Anterior cingulate cortex (tissue), 58 donors: ENCODE measurements at regions not wholly inside any gene's neighbourhood (a gene's known extent, or its start where the extent isn't known, plus 50 kb on each side); places are given as distances from the start of the nearest gene placed in this dataset.
"Not testable (repeated sequence)": the region's sequence is repeated elsewhere in the genome, so short reads cannot be mapped to it uniquely, and the experiment has no call there.

ENCODE experiments used
- DNase-seq, 58 donors: peaks; one replicate each; lab custom pipeline; 2025; lab: John Stamatoyannopoulos, UW

DNA sequence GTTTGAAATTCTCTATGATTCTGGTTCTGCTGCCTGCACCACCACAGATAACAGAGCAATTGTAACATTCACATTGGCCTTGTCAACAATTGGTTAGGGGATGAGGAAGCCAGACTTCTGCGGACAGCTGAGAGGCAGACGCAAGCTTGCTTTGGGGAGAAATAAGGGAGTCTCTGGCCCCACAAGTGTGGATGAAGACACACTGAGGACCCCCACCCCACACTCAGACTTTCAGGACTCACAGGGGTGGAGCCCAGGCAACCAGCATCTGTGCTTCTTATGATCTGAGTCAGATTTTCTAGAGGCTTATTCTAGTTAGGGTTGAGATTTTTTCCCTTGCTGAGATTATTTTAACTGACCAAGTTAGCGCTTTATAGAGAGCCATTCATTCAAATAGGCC is 140.3 kb upstream of the IRX2 start:
- no peak for DNase-seq

GRCh38 chr5:2890011-2890410 is 138.5 kb upstream of the IRX2 start:
- DNase-seq, result no peak

DNA sequence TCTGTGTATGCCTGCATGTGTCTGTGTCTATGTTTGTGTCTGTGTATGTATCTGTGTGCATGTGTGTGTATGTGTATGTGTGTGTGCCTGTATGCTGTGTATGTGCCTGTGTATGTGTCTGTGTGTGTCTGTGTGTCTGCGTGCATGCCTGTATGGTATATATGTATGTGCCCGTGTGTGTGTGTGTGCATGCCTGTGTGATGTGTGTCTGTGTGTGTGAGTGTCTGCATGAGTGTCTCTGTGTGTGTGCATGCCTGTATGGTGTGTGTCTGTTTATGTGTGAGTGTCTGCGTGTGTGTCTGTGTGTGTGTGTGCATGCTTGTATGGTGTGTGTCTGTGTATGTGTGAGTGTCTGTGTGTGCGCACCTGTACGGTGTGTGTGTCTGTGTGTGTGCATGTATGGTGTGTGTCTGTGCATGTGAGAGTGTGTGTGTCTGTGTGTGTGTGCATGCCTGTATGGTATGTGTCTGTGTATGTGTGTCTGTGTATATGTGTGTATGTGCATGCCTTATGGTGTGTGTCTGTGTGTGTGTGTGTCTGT is 137.1 kb upstream of the IRX2 start:
- DNase-seq, result no peak

GRCh38 chr5:2887481-2888348 is 136.2 kb upstream of the IRX2 start:
- DNase-seq, result no peak

DNA sequence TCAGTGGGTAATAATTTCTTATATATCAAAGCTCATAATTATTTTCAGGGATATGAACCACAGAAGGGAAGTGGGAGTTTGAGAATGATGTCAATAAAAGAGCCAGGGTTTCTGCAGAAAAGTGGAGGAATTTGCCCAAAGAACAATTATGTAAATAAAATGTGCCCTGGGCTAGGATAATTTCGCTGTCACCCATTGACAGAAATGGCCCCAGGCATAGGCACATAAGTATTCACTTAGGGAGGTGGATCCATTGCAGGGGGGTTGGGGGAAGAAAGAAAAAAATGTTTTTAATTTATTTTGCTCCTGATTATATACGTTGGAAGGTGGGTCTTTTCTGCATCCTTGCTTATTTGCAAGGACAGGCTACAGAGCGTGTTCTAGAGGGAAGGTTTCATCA is 135.1 kb upstream of the IRX2 start:
- no peak for DNase-seq

- no peak for DNase-seq
These were observed 132.3 kb upstream of the IRX2 start for GRCh38 chr5:2883771-2884170.

- no peak for DNase-seq
These were observed 128.2 kb upstream of the IRX2 start for GRCh38 chr5:2879701-2880100.

GRCh38 chr5:2877522-2877921 is 126.0 kb upstream of the IRX2 start:
- peak in 44 of 58 donors; percentile 5 to 84 (median 44) for DNase-seq

GRCh38 chr5:2876183-2876582 is 124.7 kb upstream of the IRX2 start:
- DNase-seq, result no peak

- no peak for DNase-seq
These were observed 122.6 kb upstream of the IRX2 start for GRCh38 chr5:2874099-2874498.

GRCh38 chr5:2872676-2873075 is 121.2 kb upstream of the IRX2 start:
- no peak for DNase-seq

GRCh38 chr5:2871282-2871681 is 119.8 kb upstream of the IRX2 start:
- no peak for DNase-seq

- no peak for DNase-seq
These were observed 118.0 kb upstream of the IRX2 start for GRCh38 chr5:2869471-2869870.

DNA sequence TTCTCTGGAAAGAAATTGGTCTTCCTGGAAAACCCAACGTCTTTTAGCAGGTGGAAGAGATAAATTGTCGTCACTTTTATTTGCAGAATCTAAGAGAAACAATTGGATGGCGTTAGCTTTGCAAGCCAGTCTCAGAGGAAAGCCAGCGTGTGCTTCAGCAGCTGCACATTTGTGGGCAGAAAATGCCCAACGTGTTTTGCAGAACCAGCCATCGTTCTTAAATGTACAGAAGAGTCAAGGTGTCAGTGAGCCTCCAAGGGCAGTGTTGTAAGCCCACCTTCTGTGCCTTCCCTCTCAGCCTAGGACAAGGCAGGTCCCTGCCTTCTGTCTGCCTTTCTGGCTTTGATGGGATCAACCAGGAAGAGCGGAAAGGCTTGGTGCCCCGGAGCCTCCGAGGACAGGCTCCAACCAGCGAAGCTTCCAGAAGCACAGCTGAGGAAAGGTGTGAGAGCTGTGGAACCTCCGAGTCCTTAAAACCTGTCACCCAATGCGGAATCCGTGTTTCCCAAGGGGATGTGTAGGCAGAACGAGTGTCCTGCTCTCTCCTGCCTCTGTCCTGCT is 116.0 kb upstream of the IRX2 start:
- DNase-seq, result no peak

GRCh38 chr5:2866662-2867372 is 115.3 kb upstream of the IRX2 start:
- peak in 32 of 58 donors; percentile 3 to 61 (median 16) for DNase-seq

DNA sequence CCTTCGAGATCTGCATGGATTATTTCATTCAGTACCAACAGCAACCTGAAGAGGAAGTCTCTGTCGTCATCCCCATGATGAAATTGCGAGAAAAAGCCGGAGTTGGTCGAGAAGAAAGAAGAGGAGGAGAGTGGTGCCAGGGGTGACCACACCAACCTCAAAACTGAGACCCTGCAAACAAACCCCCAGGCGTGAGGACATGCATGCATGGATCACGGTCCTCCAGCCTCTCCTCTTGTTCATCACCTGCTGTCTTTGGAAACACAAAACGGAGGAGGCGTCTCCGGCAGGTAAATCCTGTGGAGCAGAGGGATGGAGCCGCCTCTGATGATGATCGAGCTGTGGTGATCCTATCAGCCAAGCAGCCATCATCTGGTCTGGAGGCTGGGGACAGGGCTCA is 114.4 kb upstream of the IRX2 start:
- DNase-seq, result no peak

DNA sequence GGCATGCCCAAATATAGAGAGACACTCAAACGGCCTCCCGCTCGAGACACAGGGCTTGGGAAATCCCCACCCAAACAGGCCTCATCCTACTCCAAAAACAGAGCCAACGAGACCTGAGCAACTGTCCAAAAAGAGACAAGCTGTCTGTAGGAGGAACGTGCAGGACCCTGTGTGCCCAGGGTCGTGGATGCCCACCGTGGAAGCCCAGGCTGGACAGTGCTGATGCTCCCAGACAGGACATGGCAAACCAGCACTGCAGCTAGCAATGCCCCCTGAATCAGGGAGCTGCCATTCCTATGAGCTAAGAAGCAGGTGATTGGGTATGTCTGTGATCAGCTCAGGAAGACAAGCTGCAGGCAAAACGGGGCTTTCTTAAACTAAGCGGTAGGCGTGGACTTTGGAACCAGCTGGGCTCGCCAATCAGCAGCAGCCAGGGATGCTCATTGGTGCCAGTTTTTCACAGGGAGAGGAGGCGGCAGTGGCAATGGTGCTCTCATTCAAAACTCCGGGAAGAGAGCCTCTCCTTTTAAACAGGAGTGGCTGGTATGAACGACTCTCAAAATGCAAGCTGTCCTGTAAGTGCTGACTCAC is 113.1 kb upstream of the IRX2 start:
- no peak for DNase-seq

- DNase-seq, result no peak
These were observed 112.4 kb upstream of the IRX2 start for GRCh38 chr5:2863675-2864433.

DNA sequence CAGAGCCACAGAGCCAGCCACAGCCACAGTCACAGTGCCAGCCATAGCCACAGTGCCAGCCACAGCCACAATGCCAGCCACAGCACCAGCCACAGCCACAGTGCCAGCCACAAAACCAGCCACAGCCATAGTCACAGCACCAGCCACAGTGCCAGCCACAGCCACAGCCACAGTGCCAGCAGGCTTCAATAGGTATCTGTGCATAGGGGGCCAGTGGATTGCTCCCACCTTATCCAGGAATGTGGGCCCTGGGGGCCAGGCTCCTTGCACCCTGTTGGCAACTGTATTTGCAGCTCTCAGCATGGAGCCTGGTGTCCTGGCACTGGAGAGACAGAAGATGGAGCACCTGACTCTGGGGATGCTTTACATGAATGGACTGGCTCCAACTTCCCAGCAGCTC is 111.7 kb upstream of the IRX2 start:
- DNase-seq, result no peak

DNA sequence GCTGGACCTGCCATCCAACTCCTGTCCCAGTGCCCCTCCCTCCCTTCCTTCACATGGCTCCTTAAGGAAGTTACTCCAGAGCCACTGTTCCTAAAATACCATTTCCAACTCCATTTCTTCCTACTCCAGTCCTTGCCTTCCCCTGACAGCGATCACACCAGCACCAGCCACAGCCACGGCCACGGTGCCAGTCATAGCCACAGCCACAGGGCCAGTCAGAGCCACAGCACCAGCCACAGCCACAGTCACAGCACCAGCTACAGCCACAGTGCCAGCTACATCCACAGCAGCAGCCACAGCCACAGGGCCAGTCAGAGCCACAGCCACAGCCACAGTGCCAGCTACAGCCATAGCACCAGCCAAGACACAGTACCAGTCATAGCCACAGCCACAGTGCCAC is 110.7 kb upstream of the IRX2 start:
- not testable (repeated sequence) for DNase-seq
